ENCODE measurements at regions not wholly inside any gene's neighbourhood (a gene's known extent, or its start where the extent isn't known, plus 50 kb on each side); places are given as distances from the start of the nearest gene placed in this dataset.

GRCh38 chr18:44592639-44593038 lies 88.0 kb upstream of the SETBP1 start:
- no peak for TF ChIP-seq CTCF (IDR thresholded peaks at IDR 0.05 in 4 of 5, conservative IDR thresholded peaks at IDR 0.05 in 1 of 5)
- TF ChIP-seq POLR2A (IDR thresholded peaks at IDR 0.05), result no peak
